A673 (cell line): ENCODE measurements at regions not wholly inside any gene's neighbourhood (a gene's known extent, or its start where the extent isn't known, plus 50 kb on each side); places are given as distances from the start of the nearest gene placed in this dataset.
"Not testable (repeated sequence)": the region's sequence is repeated elsewhere in the genome, so short reads cannot be mapped to it uniquely, and the experiment has no call there.

ENCODE experiments used
- EZH2 ChIP-seq: fragments of 200-600 bp; sonication (generic); IDR thresholded peaks from 2 replicates; pipeline ENCODE4 v1.6.1; 2017; ENCODE audit warnings: borderline replicate concordance, low read depth, mild to moderate bottlenecking, mixed read lengths, antibody characterized with exemption, low read length; ENCODE audit not compliant: poor library complexity, severe bottlenecking
- TF ChIP-seq, protein P1 (sequence below): fragments of 300-800, 200-600 bp; sonication (generic); conservative IDR thresholded peaks from 2 replicates; pipeline ENCODE4 v1.5.1; 2017; ENCODE audit warnings: low read depth, mild to moderate bottlenecking, antibody characterized with exemption, low read length, moderate library complexity, mixed read lengths

DNA sequence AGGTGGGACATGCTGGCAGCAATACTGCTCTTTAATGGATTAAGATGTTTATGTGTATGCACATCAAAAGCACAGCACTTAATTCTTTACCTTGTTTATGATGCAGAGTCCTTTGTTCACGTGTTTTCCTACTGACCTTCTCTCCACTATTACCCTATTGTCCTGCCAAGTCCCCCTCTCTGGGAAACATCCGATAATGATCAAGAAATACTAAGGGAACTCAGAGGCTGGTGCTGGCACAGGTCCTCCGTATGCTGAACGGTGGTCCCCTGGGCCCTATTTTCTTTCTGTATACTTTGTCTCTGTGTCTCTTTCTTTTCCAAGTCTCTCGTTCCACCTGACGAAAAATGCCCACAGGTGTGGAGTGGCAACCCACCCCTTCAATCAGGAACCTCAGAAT lies 84.0 kb upstream of the ALDH3B2 start:
- TF ChIP-seq, protein P1, sequence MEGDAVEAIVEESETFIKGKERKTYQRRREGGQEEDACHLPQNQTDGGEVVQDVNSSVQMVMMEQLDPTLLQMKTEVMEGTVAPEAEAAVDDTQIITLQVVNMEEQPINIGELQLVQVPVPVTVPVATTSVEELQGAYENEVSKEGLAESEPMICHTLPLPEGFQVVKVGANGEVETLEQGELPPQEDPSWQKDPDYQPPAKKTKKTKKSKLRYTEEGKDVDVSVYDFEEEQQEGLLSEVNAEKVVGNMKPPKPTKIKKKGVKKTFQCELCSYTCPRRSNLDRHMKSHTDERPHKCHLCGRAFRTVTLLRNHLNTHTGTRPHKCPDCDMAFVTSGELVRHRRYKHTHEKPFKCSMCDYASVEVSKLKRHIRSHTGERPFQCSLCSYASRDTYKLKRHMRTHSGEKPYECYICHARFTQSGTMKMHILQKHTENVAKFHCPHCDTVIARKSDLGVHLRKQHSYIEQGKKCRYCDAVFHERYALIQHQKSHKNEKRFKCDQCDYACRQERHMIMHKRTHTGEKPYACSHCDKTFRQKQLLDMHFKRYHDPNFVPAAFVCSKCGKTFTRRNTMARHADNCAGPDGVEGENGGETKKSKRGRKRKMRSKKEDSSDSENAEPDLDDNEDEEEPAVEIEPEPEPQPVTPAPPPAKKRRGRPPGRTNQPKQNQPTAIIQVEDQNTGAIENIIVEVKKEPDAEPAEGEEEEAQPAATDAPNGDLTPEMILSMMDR: not testable (repeated sequence)
- TF ChIP-seq EZH2: not testable (repeated sequence)
